Muscle layer of colon (tissue), 2 donors: ENCODE measurements at regions not wholly inside any gene's neighbourhood (a gene's known extent, or its start where the extent isn't known, plus 50 kb on each side); places are given as distances from the start of the nearest gene placed in this dataset.

ENCODE experiments used
- H3K27ac ChIP-seq: one replicate; pipeline ENCODE4 v1.7.0; 2013; ENCODE audit warnings: low read depth, mild to moderate bottlenecking, low read length, moderate library complexity
- H3K27me3 ChIP-seq, 2 donors: one replicate each; pipeline ENCODE4 v1.7.0; 2013; ENCODE audit warnings: low read length in 2 of 2, mild to moderate bottlenecking in 2 of 2; ENCODE audit not compliant: insufficient read depth in 2 of 2, control insufficient read depth in 1 of 2
- H3K36me3 ChIP-seq: one replicate; pipeline ENCODE4 v1.7.0; 2013; ENCODE audit warnings: mild to moderate bottlenecking, low read length; ENCODE audit not compliant: insufficient read depth
- H3K4me1 ChIP-seq: one replicate; pipeline ENCODE4 v1.7.0; 2013; ENCODE audit warnings: mild to moderate bottlenecking, low read length; ENCODE audit not compliant: insufficient read depth
- H3K4me3 ChIP-seq, 2 donors: one replicate each; pipeline ENCODE4 v1.7.0; 2013; ENCODE audit warnings: low read length in 2 of 2, low read depth in 1 of 2, mild to moderate bottlenecking in 1 of 2, moderate library complexity in 1 of 2
- H3K9ac ChIP-seq: one replicate; pipeline ENCODE4 v1.7.0; 2013; ENCODE audit warnings: low read length
- H3K9me3 ChIP-seq: one replicate; pipeline ENCODE4 v1.7.0; 2013; ENCODE audit warnings: mild to moderate bottlenecking, low read length
- donor health status: abdominal sarcoma.
- donor health status: Adenocarcinoma of cecum.

DNA sequence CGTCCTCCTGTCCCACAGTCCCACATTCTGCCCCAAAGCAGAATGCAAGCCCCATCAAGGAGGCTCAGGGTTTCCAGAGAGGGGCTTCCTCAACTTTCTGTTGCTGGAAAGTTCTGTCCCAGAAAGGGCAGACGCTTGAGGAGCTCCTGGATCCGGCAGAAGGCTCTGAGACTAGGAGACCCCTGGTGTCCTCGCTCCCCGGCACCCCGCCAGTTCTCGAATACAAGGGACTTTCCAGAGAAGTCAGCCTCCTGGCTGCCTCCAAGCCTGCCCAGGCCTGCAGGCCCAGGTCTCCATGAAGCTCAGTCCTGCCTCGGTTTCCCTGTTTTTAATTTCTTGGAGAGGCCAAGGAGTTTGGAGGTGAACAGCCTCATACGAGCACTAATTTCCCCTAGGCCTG, 150.4 kb downstream of the CEBPB start:
- H3K9me3 ChIP-seq = no peaks in the 10 kb centered on the region
- peaks cover 9% of the 10 kb centered on the region for H3K4me1 ChIP-seq
- H3K36me3 ChIP-seq = no peaks in the 10 kb centered on the region

DNA sequence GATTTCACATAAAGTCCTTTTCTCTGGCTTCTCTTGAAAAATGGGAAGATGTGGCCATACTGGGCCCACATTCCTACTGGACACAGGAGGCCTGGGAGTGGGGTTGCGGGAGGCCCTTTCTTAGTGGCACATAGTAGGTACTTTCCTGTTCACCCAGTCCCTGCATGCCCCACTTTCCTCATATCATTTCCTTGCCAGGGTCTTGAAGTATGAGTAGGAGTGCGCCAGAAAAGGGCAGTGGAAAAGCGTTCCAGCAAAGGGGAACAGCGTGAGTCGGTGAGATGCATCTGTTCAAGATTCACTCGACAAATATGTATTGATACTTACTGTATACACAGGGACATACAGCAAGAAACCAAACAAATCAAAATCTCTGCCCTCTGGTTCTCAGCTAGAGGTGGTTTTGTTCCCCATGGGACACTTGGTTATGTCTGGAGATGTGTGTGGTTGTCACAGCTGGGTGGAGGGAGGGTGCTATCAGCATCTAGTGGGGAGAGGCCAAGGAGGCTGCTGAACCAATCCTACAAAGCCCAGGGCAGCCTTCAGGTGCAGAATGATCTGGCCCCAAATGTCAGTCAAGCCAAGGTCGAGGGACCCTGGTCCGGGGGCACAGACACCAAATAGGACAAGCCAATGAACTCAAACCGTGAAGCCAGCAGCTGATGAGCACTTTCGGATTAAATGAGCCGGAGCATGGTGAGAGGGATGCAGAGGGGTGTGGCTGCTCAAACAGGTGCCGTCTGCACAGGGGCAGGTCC, 151.4 kb downstream of the CEBPB start:
- Histone ChIP-seq H3K9ac (no peak overlapping the region), H3K4me1 (peaks cover 16% of the 10 kb centered on the region), H3K4me3 (no peak overlapping the region), H3K36me3 (no peaks in the 10 kb centered on the region), H3K9me3 (no peaks in the 10 kb centered on the region), H3K27me3 (no peaks in the 10 kb centered on the region), H3K27ac (no peak overlapping the region)

More for the DNA sequence above, 150.4 kb downstream of the CEBPB start:
- no peak overlapping the region for H3K27ac ChIP-seq
- no peak overlapping the region for H3K9ac ChIP-seq
- no peak overlapping the region for H3K4me3 ChIP-seq
- H3K27me3 ChIP-seq = no peaks in the 10 kb centered on the region

DNA sequence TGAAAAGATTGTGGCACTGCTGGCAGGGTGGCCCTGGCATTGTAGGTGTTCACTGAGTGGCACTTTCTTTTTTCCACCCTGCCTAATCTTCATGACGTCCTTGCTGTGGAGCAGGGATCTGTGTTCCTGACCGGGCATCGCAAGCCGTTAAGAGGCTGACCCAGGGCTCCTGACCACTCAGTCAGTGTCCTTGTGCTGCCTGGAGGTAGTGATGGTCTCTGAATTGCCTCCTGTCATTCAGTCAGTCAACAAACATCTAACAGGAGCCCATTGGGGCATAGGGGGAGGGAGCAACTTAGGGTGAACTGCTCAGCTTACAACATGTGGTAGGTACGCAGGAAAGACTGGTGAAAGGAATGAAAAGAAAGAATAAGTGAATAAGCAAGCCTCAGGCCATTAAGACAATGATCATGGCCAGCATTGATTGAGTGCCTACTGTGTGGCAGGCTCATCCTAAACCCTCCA, 152.0 kb downstream of the CEBPB start:
- H3K4me1 ChIP-seq = peaks cover 16% of the 10 kb centered on the region
- no peak overlapping the region for H3K4me3 ChIP-seq
- H3K27ac ChIP-seq = no peak overlapping the region
- H3K9me3 ChIP-seq = no peaks in the 10 kb centered on the region
- no peaks in the 10 kb centered on the region for H3K36me3 ChIP-seq
- no peaks in the 10 kb centered on the region for H3K27me3 ChIP-seq
- H3K9ac ChIP-seq = no peak overlapping the region

DNA sequence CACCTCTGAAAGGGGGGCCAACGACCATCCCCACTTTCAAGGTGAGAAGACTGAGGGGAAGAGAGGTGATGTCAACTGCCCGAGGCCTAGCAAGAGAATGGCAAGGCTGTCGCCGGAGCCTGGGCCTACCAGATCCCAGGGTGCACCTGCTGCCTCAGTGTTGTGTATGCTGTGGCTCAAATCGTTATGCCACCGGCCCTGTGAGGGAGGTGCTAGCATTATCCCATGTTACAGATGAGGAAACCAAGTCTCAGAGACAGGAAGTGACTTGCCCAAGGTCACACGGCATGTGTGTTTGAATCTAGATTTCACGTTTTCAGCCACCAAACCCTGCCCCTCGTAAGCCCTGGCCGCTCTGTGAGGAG, 152.5 kb downstream of the CEBPB start:
- no peak overlapping the region for H3K27ac ChIP-seq
- no peaks in the 10 kb centered on the region for H3K27me3 ChIP-seq
- no peak overlapping the region for H3K9ac ChIP-seq
- H3K36me3 ChIP-seq = no peaks in the 10 kb centered on the region
- H3K4me3 ChIP-seq = no peak overlapping the region
- no peaks in the 10 kb centered on the region for H3K9me3 ChIP-seq
- H3K4me1 ChIP-seq = peaks cover 16% of the 10 kb centered on the region

DNA sequence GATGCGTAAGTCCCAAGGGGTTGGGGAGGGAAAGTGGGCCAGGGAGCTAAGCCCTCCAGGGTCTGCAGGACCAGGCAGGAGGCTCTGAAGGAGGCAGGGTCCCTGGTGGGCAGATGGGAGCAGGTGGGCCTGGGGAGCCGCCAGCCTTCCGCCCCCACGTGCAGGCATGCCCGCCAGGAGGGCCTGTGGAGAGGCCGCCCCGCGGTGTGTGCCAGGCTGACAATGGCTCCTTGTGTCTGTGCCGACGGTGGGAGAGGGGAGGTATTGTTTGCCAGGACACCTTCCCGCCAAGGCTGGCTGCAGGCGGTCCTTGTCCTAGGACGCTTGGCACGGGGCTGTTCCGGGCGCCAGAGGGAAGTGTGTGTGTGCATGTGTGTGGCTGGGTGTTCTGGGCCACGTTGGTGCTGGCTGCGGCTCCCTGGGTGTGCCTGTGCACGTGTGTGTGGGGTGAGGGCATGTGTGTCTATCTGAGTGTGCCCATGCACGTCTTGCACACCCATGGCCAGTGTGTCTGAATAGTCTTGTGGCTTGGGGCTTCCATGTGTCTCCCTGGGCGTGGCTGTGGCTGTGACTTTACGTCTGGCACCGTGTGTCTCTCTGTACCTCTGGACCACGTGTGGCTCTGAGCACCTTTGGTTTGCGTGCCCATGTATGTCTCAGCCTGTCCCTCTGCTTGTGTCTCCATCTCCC, 153.0 kb downstream of the CEBPB start:
- Histone ChIP-seq H3K9ac (no peak overlapping the region), H3K9me3 (no peaks in the 10 kb centered on the region), H3K4me1 (peaks cover 13% of the 10 kb centered on the region), H3K27ac (no peak overlapping the region), H3K36me3 (no peaks in the 10 kb centered on the region), H3K4me3 (no peak overlapping the region), H3K27me3 (no peaks in the 10 kb centered on the region)

DNA sequence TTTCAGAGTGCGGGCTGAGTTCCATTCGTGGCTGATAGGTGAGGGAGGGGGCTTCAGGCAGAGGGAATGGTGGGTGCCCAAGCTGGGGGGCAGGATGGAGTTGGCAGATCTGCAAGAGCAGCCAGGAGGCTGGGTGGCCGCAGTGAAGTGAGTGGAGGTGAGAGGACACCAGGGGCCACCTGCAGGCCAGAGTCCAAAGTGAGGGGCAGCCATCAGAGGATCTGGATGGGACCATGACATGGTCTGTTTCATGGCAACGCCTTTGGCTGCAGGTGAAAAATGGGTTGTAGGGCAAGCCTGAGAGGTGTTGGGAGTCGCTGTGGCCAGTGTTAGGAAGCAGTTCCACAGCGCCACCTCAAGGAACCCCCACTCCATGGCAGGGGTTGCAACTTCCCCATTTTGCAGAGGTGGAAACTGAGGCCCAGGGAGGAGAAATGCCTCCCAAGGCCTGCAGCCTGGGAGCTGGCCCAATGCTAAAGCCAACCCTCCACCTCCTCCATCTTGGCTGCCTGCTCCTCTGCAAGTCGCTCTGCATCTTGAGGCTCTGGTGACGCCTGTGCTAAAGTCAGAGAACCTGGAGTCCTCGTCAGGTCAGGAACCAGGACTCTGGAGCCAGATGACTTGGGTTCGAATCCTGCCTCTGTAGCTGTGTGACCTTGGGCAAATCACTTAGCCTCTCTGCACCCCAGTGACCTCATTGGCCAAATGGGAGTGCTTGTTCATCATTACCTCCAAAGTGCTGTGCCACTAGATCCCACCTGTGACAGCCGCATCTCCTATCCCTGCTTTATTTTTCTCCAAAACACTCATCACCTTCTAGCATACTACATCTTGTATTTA, 153.8 kb downstream of the CEBPB start:
- Histone ChIP-seq H3K9me3 (no peaks in the 10 kb centered on the region), H3K9ac (no peak overlapping the region), H3K27me3 (no peaks in the 10 kb centered on the region), H3K36me3 (no peaks in the 10 kb centered on the region), H3K4me3 (no peak overlapping the region), H3K4me1 (peaks cover 13% of the 10 kb centered on the region), H3K27ac (no peak overlapping the region)

DNA sequence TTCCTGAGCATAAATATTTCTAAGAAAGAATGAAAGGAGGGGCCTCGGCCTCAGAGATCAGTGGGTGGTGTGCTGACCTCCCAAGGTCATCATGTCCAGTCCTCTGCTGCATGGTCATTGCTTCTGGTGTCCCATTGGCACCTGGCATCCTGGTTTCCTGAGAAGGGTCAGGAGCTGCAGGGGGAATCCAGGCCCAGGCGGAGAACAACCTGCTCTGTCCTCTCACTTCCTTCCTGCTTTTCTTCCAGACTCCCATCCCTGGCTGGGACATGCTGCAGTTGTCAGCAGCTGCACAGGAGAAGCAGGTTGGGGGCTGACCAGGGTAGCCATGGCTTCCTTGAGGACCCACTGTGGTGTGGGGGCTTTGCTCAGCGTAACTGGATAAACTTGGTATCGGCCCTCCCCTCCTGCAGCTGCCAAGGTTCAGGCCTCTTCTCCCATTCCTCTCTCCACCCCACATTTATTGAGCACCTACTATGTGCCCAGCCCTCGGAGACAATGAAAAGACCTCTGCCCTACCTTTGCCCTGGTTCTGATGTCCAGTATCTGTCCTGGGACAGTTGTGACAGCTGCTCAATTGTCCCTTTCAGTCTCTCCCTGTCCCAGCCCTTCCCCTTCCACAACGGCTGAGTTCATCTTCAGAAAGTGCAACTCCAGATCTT, 155.2 kb downstream of the CEBPB start:
- H3K27ac ChIP-seq = peak overlapping the region; percentile 64
- no peaks in the 10 kb centered on the region for H3K9me3 ChIP-seq
- peaks cover 13% of the 10 kb centered on the region for H3K4me1 ChIP-seq
- no peak overlapping the region for H3K9ac ChIP-seq
- H3K27me3 ChIP-seq = no peaks in the 10 kb centered on the region
- no peaks in the 10 kb centered on the region for H3K36me3 ChIP-seq
- H3K4me3 ChIP-seq = peak overlapping the region in 1 of 2 donors; percentile 36

DNA sequence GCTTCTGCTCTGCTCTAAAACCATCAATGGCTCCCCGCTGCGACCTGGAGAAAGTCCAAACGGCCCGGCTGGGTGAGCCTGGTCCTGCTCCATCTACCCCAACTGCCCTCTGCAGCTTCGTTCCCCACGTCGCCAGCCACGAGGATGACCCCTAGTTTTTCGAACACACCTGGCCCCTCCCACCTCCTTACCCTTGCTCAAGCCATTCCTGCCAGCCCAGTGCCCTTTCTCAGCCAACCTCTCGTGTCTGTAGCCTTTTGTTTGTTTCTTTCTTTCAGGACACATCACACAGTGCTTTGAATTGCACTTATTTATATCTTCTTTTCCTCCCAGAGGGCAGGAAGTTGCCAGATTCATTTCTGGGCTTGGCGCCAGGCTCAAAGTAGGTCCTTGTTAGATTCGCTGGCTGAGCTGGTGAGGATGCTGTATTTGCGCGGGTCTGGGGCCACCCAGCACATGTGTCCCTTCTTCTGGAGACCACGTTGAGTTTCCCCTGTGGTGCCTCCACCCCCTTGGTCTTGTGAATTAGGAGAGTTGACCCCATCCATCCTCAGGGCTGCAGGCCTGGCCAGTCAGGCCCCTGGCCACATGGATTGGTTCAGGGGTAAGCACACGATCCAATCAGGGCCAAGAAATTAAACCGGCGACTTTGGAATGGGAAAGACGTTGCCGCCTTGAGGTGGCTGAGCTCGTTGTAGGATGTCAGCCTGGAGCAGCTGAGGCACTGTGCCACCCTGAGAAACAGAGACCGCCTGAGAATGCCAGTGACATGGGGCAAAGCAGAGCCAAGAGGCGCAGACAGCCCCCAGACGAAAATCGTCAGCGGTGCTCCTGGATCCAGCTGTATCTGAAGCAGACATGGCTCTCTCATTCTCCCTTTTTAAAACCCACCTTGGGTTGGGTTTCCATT, 156.0 kb downstream of the CEBPB start:
- Histone ChIP-seq H3K9ac (no peak overlapping the region), H3K36me3 (no peaks in the 10 kb centered on the region), H3K9me3 (no peaks in the 10 kb centered on the region), H3K4me3 (peak overlapping the region in 1 of 2 donors; percentile 36), H3K27ac (peak overlapping the region; percentile 64), H3K4me1 (peaks cover 13% of the 10 kb centered on the region), H3K27me3 (no peaks in the 10 kb centered on the region)

DNA sequence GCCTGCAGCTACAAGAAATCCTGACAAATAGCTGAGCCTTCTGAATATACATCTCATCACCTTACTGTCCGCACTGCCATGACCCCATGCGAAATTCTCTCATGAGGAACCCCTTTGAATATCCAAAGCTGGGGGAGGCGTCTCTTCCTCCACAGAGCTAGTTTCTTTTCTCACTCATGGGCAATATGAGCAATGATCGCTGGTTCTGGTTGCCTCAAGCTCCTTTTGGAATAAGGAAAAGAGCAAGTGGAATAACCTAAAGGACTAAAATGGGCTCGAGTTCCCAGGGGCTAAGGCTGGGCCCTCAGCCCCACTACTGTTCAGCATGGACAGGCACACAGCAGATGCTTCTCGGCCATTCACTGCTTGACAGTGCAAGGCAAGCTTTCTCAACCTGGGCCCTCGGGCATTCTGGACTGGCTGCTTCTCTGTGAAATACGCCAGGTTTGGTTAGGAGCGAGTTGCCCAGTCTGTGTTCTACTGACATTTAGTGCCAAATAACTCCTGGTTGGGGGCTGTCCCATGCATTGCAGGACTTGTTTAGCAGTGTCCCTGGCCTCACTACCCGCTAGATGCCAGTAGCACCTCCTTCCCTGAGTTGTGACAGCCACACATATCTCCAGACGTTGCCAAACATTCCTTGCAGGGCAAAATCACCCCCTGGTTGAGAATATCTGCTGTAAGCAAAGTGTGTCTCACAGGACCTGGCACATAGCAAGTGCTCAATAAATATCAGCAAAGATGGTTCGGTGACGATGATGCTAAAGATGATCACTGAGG, 156.8 kb downstream of the CEBPB start:
- Histone ChIP-seq H3K4me3 (no peak overlapping the region), H3K9me3 (no peaks in the 10 kb centered on the region), H3K4me1 (peaks cover 13% of the 10 kb centered on the region), H3K27me3 (no peaks in the 10 kb centered on the region), H3K36me3 (no peaks in the 10 kb centered on the region), H3K9ac (no peak overlapping the region), H3K27ac (no peak overlapping the region)

DNA sequence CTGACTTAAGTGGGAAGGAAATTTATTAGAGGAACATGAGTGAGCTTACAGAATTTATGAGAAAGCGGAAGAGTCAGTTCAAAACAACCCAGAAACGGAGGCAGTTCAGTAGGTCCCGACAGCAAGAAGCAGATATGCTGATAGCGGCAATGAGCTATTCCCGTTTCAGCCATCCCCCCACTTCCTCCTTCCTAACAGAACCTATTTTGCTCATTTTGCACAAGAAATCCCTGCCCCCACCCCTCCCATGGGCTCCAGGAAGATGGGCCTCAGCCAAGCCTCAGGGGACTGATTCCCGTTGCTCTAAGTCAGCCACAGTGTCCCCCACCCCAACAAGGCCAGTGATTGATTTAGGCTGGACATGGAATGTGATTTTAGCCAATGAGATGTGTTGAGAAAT, 157.5 kb downstream of the CEBPB start:
- peaks cover 13% of the 10 kb centered on the region for H3K4me1 ChIP-seq
- H3K27ac ChIP-seq = no peak overlapping the region
- H3K9me3 ChIP-seq = no peaks in the 10 kb centered on the region
- no peak overlapping the region for H3K9ac ChIP-seq
- H3K27me3 ChIP-seq = no peaks in the 10 kb centered on the region
- no peaks in the 10 kb centered on the region for H3K36me3 ChIP-seq
- no peak overlapping the region for H3K4me3 ChIP-seq
